HPDE6-E6E7 (cell line): ENCODE measurements at regions not wholly inside any gene's neighbourhood (a gene's known extent, or its start where the extent isn't known, plus 50 kb on each side); places are given as distances from the start of the nearest gene placed in this dataset.
"Not testable (repeated sequence)": the region's sequence is repeated elsewhere in the genome, so short reads cannot be mapped to it uniquely, and the experiment has no call there.

ENCODE experiments used
- DNase-seq: peaks from one replicate; pipeline ENCODE4 v3.0.0; 2011; ENCODE audit warnings: missing footprints; ENCODE audit errors: extremely low spot score

GRCh38 chr11:34001557-34002064 is 49.9 kb upstream of the CAPRIN1 start:
- no peak for DNase-seq

- DNase-seq: no peak
Observed at GRCh38 chr11:33999393-33999792, 52.1 kb upstream of the CAPRIN1 start.

- no peak for DNase-seq
Observed at GRCh38 chr11:33997584-33998251, 53.8 kb upstream of the CAPRIN1 start.

- DNase-seq: peak; percentile 65
Observed at GRCh38 chr11:33996498-33997454, 54.8 kb upstream of the CAPRIN1 start.

GRCh38 chr11:33994937-33995336 is 56.6 kb upstream of the CAPRIN1 start:
- DNase-seq: no peak

- DNase-seq: not testable (repeated sequence)
Observed at GRCh38 chr11:33991136-33991535, 60.4 kb upstream of the CAPRIN1 start.

GRCh38 chr11:33990131-33990530 is 61.4 kb upstream of the CAPRIN1 start:
- DNase-seq: not testable (repeated sequence)

- DNase-seq: no peak
Observed at GRCh38 chr11:33989461-33989860, 62.1 kb upstream of the CAPRIN1 start.

- DNase-seq: no peak
Observed at GRCh38 chr11:33988586-33989370, 62.8 kb upstream of the CAPRIN1 start.

- DNase-seq: no peak
Observed at GRCh38 chr11:33987975-33988580, 63.5 kb upstream of the CAPRIN1 start.

- no peak for DNase-seq
Observed at GRCh38 chr11:33987545-33987944, 64.0 kb upstream of the CAPRIN1 start.

GRCh38 chr11:33986597-33987501 is 64.7 kb upstream of the CAPRIN1 start:
- not testable (repeated sequence) for DNase-seq

GRCh38 chr11:33984682-33985389 is 66.7 kb upstream of the CAPRIN1 start:
- DNase-seq: no peak

- DNase-seq: no peak
Observed at GRCh38 chr11:33982661-33983060, 68.9 kb upstream of the CAPRIN1 start.

- DNase-seq: no peak
Observed at GRCh38 chr11:33980897-33981296, 70.6 kb upstream of the CAPRIN1 start.

- no peak for DNase-seq
Observed at GRCh38 chr11:33978376-33978775, 73.2 kb upstream of the CAPRIN1 start.

- DNase-seq: no peak
Observed at GRCh38 chr11:33977676-33978075, 73.9 kb upstream of the CAPRIN1 start.

GRCh38 chr11:33976495-33977199 is 74.9 kb upstream of the CAPRIN1 start:
- no peak for DNase-seq

GRCh38 chr11:33974804-33975203 is 76.7 kb upstream of the CAPRIN1 start:
- DNase-seq: no peak
